Thyroid gland (tissue), 4 donors: ENCODE measurements at regions not wholly inside any gene's neighbourhood (a gene's known extent, or its start where the extent isn't known, plus 50 kb on each side); places are given as distances from the start of the nearest gene placed in this dataset.

ENCODE experiments used
- CTCF ChIP-seq, 6 experiments: fragments of 200-600 bp in 3 of 6; fragments of 450-650 bp in 3 of 6; sonication (generic) in 3 of 6; IDR thresholded peaks; one replicate each; pipeline ENCODE4 v1.5.1; 2016 to 2019; ENCODE audit warnings: antibody characterized with exemption in 6 of 6, mild to moderate bottlenecking in 2 of 6, inconsistent platforms in 1 of 6, moderate library complexity in 1 of 6
- POLR2A ChIP-seq, 2 donors: fragments of 450-650 bp; IDR thresholded peaks; one replicate each; pipeline ENCODE4 v1.6.1; 2017; ENCODE audit warnings: antibody characterized with exemption in 2 of 2, mild to moderate bottlenecking in 2 of 2, moderate library complexity in 1 of 2

- TF ChIP-seq CTCF (IDR thresholded peaks at IDR 0.05) (no peak), POLR2A (IDR thresholded peaks at IDR 0.05) (no peak)
These were observed 164.4 kb upstream of the LRIG3 start for GRCh38 chr12:59084511-59085375.
